H54 (cell line): ENCODE measurements at regions not wholly inside any gene's neighbourhood (a gene's known extent, or its start where the extent isn't known, plus 50 kb on each side); places are given as distances from the start of the nearest gene placed in this dataset.

Experiments used
- DNase-seq: peaks from one replicate; pipeline ENCODE4 v3.0.0; 2011; ENCODE audit warnings: low spot score, mixed read lengths; ENCODE audit not compliant: insufficient read length
- FAIRE-seq: peaks from 3 replicates; lab custom pipeline; 2011; peaks lifted over from hg19 to GRCh38; lab: Jason Lieb, UNC
- POLR2A ChIP-seq: IDR thresholded peaks from 2 replicates; pipeline ENCODE4 v1.6.1; 2011; ENCODE audit warnings: low read depth, mild to moderate bottlenecking, low read length

- FAIRE-seq (no peak), DNase-seq (no peak)
- TF ChIP-seq POLR2A = no peak
Measured at GRCh38 chr5:73395256-73395655, 53.3 kb downstream of the FOXD1 start.

- no peak for DNase-seq
- no peak for TF ChIP-seq POLR2A
- no peak for FAIRE-seq
Measured at GRCh38 chr5:73394610-73395009, 54.0 kb downstream of the FOXD1 start.

- no peak for TF ChIP-seq POLR2A
- FAIRE-seq (peak; percentile 75), DNase-seq (no peak)
Measured at GRCh38 chr5:73393611-73394489, 54.7 kb downstream of the FOXD1 start.

- FAIRE-seq = no peak
- no peak for TF ChIP-seq POLR2A
- no peak for DNase-seq
Measured at GRCh38 chr5:73392775-73393174, 55.8 kb downstream of the FOXD1 start.

- DNase-seq (no peak), FAIRE-seq (no peak)
- TF ChIP-seq POLR2A = no peak
Measured at GRCh38 chr5:73391441-73391881, 57.1 kb downstream of the FOXD1 start.

- DNase-seq (no peak), FAIRE-seq (no peak)
- TF ChIP-seq POLR2A = no peak
Measured at GRCh38 chr5:73390972-73391371, 57.6 kb downstream of the FOXD1 start.

GRCh38 chr5:73388740-73389139 lies 59.8 kb downstream of the FOXD1 start:
- TF ChIP-seq POLR2A = no peak
- DNase-seq = no peak
- no peak for FAIRE-seq

- DNase-seq = peak; percentile 53
- TF ChIP-seq POLR2A = no peak
- peak; percentile 83 for FAIRE-seq
Measured at GRCh38 chr5:73388306-73388684, 60.3 kb downstream of the FOXD1 start.

GRCh38 chr5:73387601-73388305 lies 60.8 kb downstream of the FOXD1 start:
- no peak for TF ChIP-seq POLR2A
- DNase-seq (no peak), FAIRE-seq (peak; percentile 61)

GRCh38 chr5:73387149-73387591 lies 61.4 kb downstream of the FOXD1 start:
- no peak for TF ChIP-seq POLR2A
- FAIRE-seq (no peak), DNase-seq (no peak)

- FAIRE-seq = no peak
- no peak for DNase-seq
- no peak for TF ChIP-seq POLR2A
Measured at GRCh38 chr5:73384861-73385260, 63.7 kb downstream of the FOXD1 start.

- DNase-seq = no peak
- no peak for FAIRE-seq
- no peak for TF ChIP-seq POLR2A
Measured at GRCh38 chr5:73382401-73382740, 66.2 kb downstream of the FOXD1 start.

GRCh38 chr5:73381590-73382400 lies 66.8 kb downstream of the FOXD1 start:
- TF ChIP-seq POLR2A = no peak
- FAIRE-seq (no peak), DNase-seq (no peak)

- no peak for TF ChIP-seq POLR2A
- DNase-seq (no peak), FAIRE-seq (no peak)
Measured at GRCh38 chr5:73380710-73381589, 67.6 kb downstream of the FOXD1 start.
